Osteocyte (in vitro differentiated cells): ENCODE measurements at regions not wholly inside any gene's neighbourhood (a gene's known extent, or its start where the extent isn't known, plus 50 kb on each side); places are given as distances from the start of the nearest gene placed in this dataset.
"Not testable (repeated sequence)": the region's sequence is repeated elsewhere in the genome, so short reads cannot be mapped to it uniquely, and the experiment has no call there.

Experiments
- DNase-seq: peaks from one replicate; pipeline ENCODE4 v3.0.0; 2021; ENCODE audit warnings: mixed read lengths; ENCODE audit not compliant: unreplicated experiment; ENCODE audit errors: extremely low spot score
- H3K27ac Mint-ChIP-seq: one replicate; pipeline ENCODE4 v1.8.0; 2021; ENCODE audit warnings: mild to moderate bottlenecking, mixed read lengths; ENCODE audit not compliant: unreplicated experiment
- H3K27me3 Mint-ChIP-seq: one replicate; pipeline ENCODE4 v1.8.0; 2021; ENCODE audit warnings: mixed read lengths; ENCODE audit not compliant: unreplicated experiment
- H3K36me3 Mint-ChIP-seq: one replicate; pipeline ENCODE4 v1.8.0; 2021; ENCODE audit warnings: mixed read lengths; ENCODE audit not compliant: unreplicated experiment
- H3K4me1 Mint-ChIP-seq: one replicate; pipeline ENCODE4 v1.8.0; 2021; ENCODE audit warnings: mixed read lengths; ENCODE audit not compliant: unreplicated experiment
- H3K4me3 Mint-ChIP-seq: one replicate; pipeline ENCODE4 v1.8.0; 2021; ENCODE audit warnings: mild to moderate bottlenecking, moderate library complexity, mixed read lengths; ENCODE audit not compliant: unreplicated experiment
- H3K9me3 Mint-ChIP-seq: one replicate; pipeline ENCODE4 v1.8.0; 2021; ENCODE audit warnings: mixed read lengths; ENCODE audit not compliant: unreplicated experiment
- CTCF ChIP-seq: fragments of 200-600 bp; sonication (generic); IDR thresholded peaks from 2 replicates; pipeline ENCODE4 v1.5.0; 2021; ENCODE audit warnings: antibody characterized with exemption, mild to moderate bottlenecking, moderate library complexity

GRCh38 chr14:43297794-43298193 is 1209.3 kb downstream of the FSCB start:
- no peak for TF ChIP-seq CTCF
- Mint-ChIP-seq H3K4me3 (no peak overlapping the region), H3K9me3 (peaks cover 4% of the 10 kb centered on the region), H3K36me3 (no peaks in the 10 kb centered on the region), H3K4me1 (no peaks in the 10 kb centered on the region), H3K27ac (no peak overlapping the region), H3K27me3 (no peaks in the 10 kb centered on the region)
- DNase-seq, result no peak

- not testable (repeated sequence) for H3K36me3 Mint-ChIP-seq, H3K27ac Mint-ChIP-seq, H3K9me3 Mint-ChIP-seq, H3K4me3 Mint-ChIP-seq, H3K27me3 Mint-ChIP-seq, H3K4me1 Mint-ChIP-seq, DNase-seq
These were observed 1211.0 kb downstream of the FSCB start for GRCh38 chr14:43296061-43296460.

- no peaks in the 10 kb centered on the region for H3K4me1 Mint-ChIP-seq
- peaks cover 10% of the 10 kb centered on the region for H3K9me3 Mint-ChIP-seq
- TF ChIP-seq CTCF, result no peak
- no peaks in the 10 kb centered on the region for H3K36me3 Mint-ChIP-seq
- DNase-seq, result no peak
- H3K27ac Mint-ChIP-seq, result no peak overlapping the region
- no peak overlapping the region for H3K4me3 Mint-ChIP-seq
- H3K27me3 Mint-ChIP-seq, result no peaks in the 10 kb centered on the region
These were observed 1221.5 kb downstream of the FSCB start for GRCh38 chr14:43285575-43285974.

- TF ChIP-seq CTCF, result no peak
- peaks cover 6% of the 10 kb centered on the region for H3K9me3 Mint-ChIP-seq
- no peak overlapping the region for H3K27ac Mint-ChIP-seq
- H3K4me3 Mint-ChIP-seq, result no peak overlapping the region
- DNase-seq, result no peak
- no peaks in the 10 kb centered on the region for H3K4me1 Mint-ChIP-seq
- H3K27me3 Mint-ChIP-seq, result no peaks in the 10 kb centered on the region
- no peaks in the 10 kb centered on the region for H3K36me3 Mint-ChIP-seq
These were observed 1247.0 kb downstream of the FSCB start for GRCh38 chr14:43260056-43260455.

GRCh38 chr14:43258396-43258795 is 1248.7 kb downstream of the FSCB start:
- H3K27ac Mint-ChIP-seq, result no peak overlapping the region
- no peaks in the 10 kb centered on the region for H3K36me3 Mint-ChIP-seq
- H3K4me1 Mint-ChIP-seq, result no peaks in the 10 kb centered on the region
- no peak for TF ChIP-seq CTCF
- no peak overlapping the region for H3K4me3 Mint-ChIP-seq
- no peaks in the 10 kb centered on the region for H3K27me3 Mint-ChIP-seq
- H3K9me3 Mint-ChIP-seq, result peaks cover 6% of the 10 kb centered on the region
- DNase-seq, result no peak

- DNase-seq, H3K27me3 Mint-ChIP-seq, H3K9me3 Mint-ChIP-seq, H3K4me1 Mint-ChIP-seq, H3K4me3 Mint-ChIP-seq, H3K27ac Mint-ChIP-seq, H3K36me3 Mint-ChIP-seq: not testable (repeated sequence)
These were observed 1250.1 kb downstream of the FSCB start for GRCh38 chr14:43256996-43257395.
